ENCODE measurements at regions not wholly inside any gene's neighbourhood (a gene's known extent, or its start where the extent isn't known, plus 50 kb on each side); places are given as distances from the start of the nearest gene placed in this dataset.

GRCh38 chr17:79251824-79252223 lies 177.2 kb downstream of the ENGASE start:
- no peak for DNase-seq (ENCODE audit: extremely low spot score)
- ChIA-PET POLR2A (no interaction called here), CTCF (interaction anchor here (1.0 kb wide), 1 partner anchor 137 kb away, joined by 3 read pairs; no protein-coding TSS in a partner anchor)
- TF ChIP-seq ELF4 (IDR thresholded peaks at IDR 0.05) (no peak), BHLHE40 (IDR thresholded peaks at IDR 0.05; ENCODE audit: borderline replicate concordance) (no peak), HDGF (IDR thresholded peaks at IDR 0.05; ENCODE audit: borderline replicate concordance) (no peak), ARNT (IDR thresholded peaks at IDR 0.05) (no peak), FOXM1 (IDR thresholded peaks at IDR 0.05; ENCODE audit: borderline replicate concordance) (no peak), FOXA1 (IDR thresholded peaks at IDR 0.05) (no peak), PKNOX1 (IDR thresholded peaks at IDR 0.05) (no peak), FOXK2 (IDR thresholded peaks at IDR 0.05) (no peak), SUZ12 (IDR thresholded peaks at IDR 0.05) (no peak)

GRCh38 chr17:79249929-79250521 lies 175.4 kb downstream of the ENGASE start:
- CTCF ChIA-PET: no interaction called here
- POLR2A ChIA-PET: no interaction called here
- TF ChIP-seq ZNF384 (IDR thresholded peaks at IDR 0.05): no peak
- TF ChIP-seq ELF4 (IDR thresholded peaks at IDR 0.05): no peak
- no peak for TF ChIP-seq TARDBP (IDR thresholded peaks at IDR 0.05)
- TF ChIP-seq ARNT (IDR thresholded peaks at IDR 0.05): no peak
- no peak for DNase-seq (ENCODE audit: extremely low spot score)

- ChIA-PET CTCF (no interaction called here), POLR2A (no interaction called here)
- DNase-seq (ENCODE audit: extremely low spot score): no peak
- TF ChIP-seq SUZ12 (IDR thresholded peaks at IDR 0.05) (no peak), ZNF384 (IDR thresholded peaks at IDR 0.05) (no peak), PKNOX1 (IDR thresholded peaks at IDR 0.05) (no peak), TARDBP (IDR thresholded peaks at IDR 0.05) (no peak), FOXA1 (IDR thresholded peaks at IDR 0.05) (no peak), CTBP1 (IDR thresholded peaks at IDR 0.05; ENCODE audit: borderline replicate concordance) (no peak), ARNT (IDR thresholded peaks at IDR 0.05) (no peak), HDGF (IDR thresholded peaks at IDR 0.05; ENCODE audit: borderline replicate concordance) (no peak), FOXK2 (IDR thresholded peaks at IDR 0.05) (no peak), ELF4 (IDR thresholded peaks at IDR 0.05) (no peak), NFRKB (IDR thresholded peaks at IDR 0.05) (no peak), SP1 (IDR thresholded peaks at IDR 0.05) (no peak), LEF1 (IDR thresholded peaks at IDR 0.05; ENCODE audit: borderline replicate concordance) (no peak), BHLHE40 (IDR thresholded peaks at IDR 0.05; ENCODE audit: borderline replicate concordance) (no peak)
Measured at GRCh38 chr17:79248843-79249493, 174.3 kb downstream of the ENGASE start.

- no peak for TF ChIP-seq BHLHE40 (IDR thresholded peaks at IDR 0.05; ENCODE audit: borderline replicate concordance)
- no peak for TF ChIP-seq FOXM1 (IDR thresholded peaks at IDR 0.05; ENCODE audit: borderline replicate concordance)
- TF ChIP-seq FOXK2 (IDR thresholded peaks at IDR 0.05): no peak
- TF ChIP-seq TARDBP (IDR thresholded peaks at IDR 0.05): no peak
- no peak for DNase-seq (ENCODE audit: extremely low spot score)
- ChIA-PET POLR2A (no interaction called here), CTCF (no interaction called here)
Measured at GRCh38 chr17:79246225-79247190, 171.9 kb downstream of the ENGASE start.

GRCh38 chr17:79244665-79245064 lies 170.0 kb downstream of the ENGASE start:
- CTCF ChIA-PET: no interaction called here
- POLR2A ChIA-PET: no interaction called here
- no peak for DNase-seq (ENCODE audit: extremely low spot score)
- no peak for TF ChIP-seq CTBP1 (IDR thresholded peaks at IDR 0.05; ENCODE audit: borderline replicate concordance)
- no peak for TF ChIP-seq FOXK2 (IDR thresholded peaks at IDR 0.05)
- TF ChIP-seq L3MBTL2 (conservative IDR thresholded peaks at IDR 0.05): no peak
- no peak for TF ChIP-seq NFRKB (IDR thresholded peaks at IDR 0.05)
- TF ChIP-seq SUZ12 (IDR thresholded peaks at IDR 0.05): no peak

GRCh38 chr17:79243996-79244395 lies 169.4 kb downstream of the ENGASE start:
- ChIA-PET CTCF (no interaction called here), POLR2A (no interaction called here)
- DNase-seq (ENCODE audit: extremely low spot score): no peak
- no peak for TF ChIP-seq FOXA1 (IDR thresholded peaks at IDR 0.05)
- no peak for TF ChIP-seq HDGF (IDR thresholded peaks at IDR 0.05; ENCODE audit: borderline replicate concordance)
- TF ChIP-seq ZNF384 (IDR thresholded peaks at IDR 0.05): no peak
- TF ChIP-seq FOXK2 (IDR thresholded peaks at IDR 0.05): no peak
- no peak for TF ChIP-seq SP1 (IDR thresholded peaks at IDR 0.05)
- TF ChIP-seq LEF1 (IDR thresholded peaks at IDR 0.05; ENCODE audit: borderline replicate concordance): no peak
- no peak for TF ChIP-seq CTBP1 (IDR thresholded peaks at IDR 0.05; ENCODE audit: borderline replicate concordance)
- TF ChIP-seq NFRKB (IDR thresholded peaks at IDR 0.05): no peak
- no peak for TF ChIP-seq ELF4 (IDR thresholded peaks at IDR 0.05)

GRCh38 chr17:79243603-79243990 lies 169.0 kb downstream of the ENGASE start:
- POLR2A ChIA-PET: no interaction called here
- DNase-seq (ENCODE audit: extremely low spot score): no peak

More at GRCh38 chr17:79243603-79243990, 169.0 kb downstream of the ENGASE start:
- CTCF ChIA-PET: interaction anchor here (0.8 kb wide), 1 partner anchor 171 kb away, joined by 3 read pairs; no protein-coding TSS in a partner anchor
- TF ChIP-seq SUZ12 (IDR thresholded peaks at IDR 0.05) (no peak), FOXA1 (IDR thresholded peaks at IDR 0.05) (no peak), PKNOX1 (IDR thresholded peaks at IDR 0.05) (no peak), CTBP1 (IDR thresholded peaks at IDR 0.05; ENCODE audit: borderline replicate concordance) (no peak), ZNF384 (IDR thresholded peaks at IDR 0.05) (no peak), NFRKB (IDR thresholded peaks at IDR 0.05) (no peak), FOXK2 (IDR thresholded peaks at IDR 0.05) (no peak), ARNT (IDR thresholded peaks at IDR 0.05) (no peak), LEF1 (IDR thresholded peaks at IDR 0.05; ENCODE audit: borderline replicate concordance) (no peak), FOXM1 (IDR thresholded peaks at IDR 0.05; ENCODE audit: borderline replicate concordance) (no peak)
